ENCODE measurements at regions not wholly inside any gene's neighbourhood (a gene's known extent, or its start where the extent isn't known, plus 50 kb on each side); places are given as distances from the start of the nearest gene placed in this dataset.

DNA sequence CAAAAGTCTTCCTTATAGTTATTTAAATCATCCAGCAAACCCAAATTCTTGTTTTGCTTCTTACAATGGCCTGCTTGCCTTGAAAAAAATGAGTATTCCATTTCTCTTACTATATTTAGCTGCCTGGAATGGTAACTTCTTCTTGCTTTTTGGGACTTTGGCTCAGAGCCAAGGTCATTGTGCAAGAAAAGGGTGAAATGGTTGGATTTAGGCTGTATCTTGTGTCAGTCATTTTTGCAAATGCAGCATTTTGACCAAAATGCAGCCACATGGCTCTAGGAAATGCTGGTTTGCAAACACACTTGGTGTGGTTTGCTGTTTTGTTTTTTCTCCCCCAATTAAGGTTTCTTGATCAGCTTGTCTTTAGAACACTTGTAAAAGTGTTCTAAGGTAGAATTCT is 133.3 kb upstream of the ELL2 start:
- intact Hi-C loops (cut with DNase I): loop anchor here in 1 of 2 donors (1.0 kb wide), 1 partner anchor 23 kb away; no protein-coding TSS in a partner anchor
- no peak for DNase-seq (ENCODE audit: low spot score)

DNA sequence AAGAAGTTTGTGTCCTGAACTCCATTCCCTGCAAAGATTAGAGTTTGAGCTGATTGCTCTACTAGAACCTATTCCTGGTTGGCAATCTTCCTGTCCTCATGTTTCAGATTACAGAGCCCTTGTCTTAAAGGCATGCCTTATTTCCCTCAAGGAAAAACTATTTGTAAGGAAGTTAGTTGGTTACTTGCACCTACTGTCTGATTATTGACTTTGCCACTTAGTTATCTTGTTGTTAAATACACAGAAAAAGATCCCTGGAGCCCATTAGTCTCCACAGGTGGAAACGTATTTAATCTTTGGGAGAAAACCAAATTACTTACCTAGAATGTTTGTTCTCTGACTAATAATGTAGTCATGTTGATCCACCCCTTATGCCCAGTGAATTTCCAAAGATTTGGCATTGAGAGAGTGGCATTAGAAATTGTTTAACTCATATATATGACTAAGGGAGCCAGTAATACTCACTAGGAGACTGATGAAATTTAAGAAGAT is 132.3 kb upstream of the ELL2 start:
- intact Hi-C loops (cut with DNase I): no loop called here
- no peak for DNase-seq (ENCODE audit: low spot score)

DNA sequence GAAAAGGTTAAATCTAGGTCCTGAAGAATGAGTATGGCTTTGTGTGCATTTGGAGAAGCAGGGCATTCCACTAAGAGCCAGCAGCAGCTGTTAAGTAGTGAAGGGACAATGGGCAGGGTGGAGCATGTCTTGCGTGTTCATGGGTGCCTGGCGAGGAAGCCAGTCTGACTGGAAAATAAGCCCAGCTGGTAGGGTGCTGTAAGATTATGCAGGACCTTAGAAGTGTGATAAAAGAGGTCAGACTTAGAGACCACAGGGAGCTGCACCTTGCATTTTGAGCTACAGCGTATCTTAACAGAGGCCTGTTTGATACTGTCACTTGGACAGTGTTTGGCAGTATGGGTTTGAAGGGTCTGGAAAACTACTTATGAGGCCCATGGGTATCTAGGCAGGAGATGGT is 131.7 kb upstream of the ELL2 start:
- intact Hi-C loops (cut with DNase I): no loop called here

DNA sequence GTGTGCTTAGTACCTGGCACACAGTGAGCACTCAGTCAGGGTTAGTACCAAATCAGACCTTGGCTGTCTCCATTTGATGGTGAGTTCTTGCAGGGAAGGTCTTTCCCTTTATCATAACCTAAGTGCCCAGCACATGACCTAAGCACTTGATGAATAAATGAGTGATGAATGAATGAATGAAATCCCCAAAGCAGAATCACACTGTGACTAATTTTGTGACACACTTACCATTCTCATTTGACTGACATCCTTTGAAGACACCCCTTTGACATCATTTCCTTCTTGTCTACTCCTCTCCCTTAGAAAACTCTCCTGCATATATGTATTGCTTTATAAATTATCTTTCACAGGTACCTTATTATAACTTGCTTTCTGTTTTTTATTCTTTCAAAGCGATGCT is 130.2 kb upstream of the ELL2 start:
- intact Hi-C loops (cut with DNase I): no loop called here
- no peak for DNase-seq (ENCODE audit: low spot score)

More for the DNA sequence above, 131.7 kb upstream of the ELL2 start:
- no peak for DNase-seq (ENCODE audit: low spot score)

DNA sequence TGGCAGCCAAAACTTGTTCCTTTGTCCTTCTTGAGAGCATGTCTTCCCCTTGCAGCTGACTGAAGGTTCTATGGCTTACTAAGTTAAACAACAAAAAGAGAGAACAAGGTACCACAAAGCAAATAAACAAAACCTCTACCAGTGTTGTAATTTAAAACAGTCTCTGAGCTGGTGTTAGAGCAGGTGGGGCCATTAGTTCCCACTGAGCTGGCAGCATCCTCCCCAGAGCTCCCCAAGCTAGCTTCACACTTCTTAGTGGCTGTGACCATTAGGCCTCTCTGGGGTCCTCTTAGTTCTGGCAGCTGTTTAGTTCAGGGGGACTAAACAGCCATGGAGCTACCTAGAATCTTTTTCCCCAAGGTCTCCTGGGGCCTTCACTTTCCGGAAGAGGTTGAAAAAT is 128.6 kb upstream of the ELL2 start:
- intact Hi-C loops (cut with DNase I): no loop called here
- DNase-seq (ENCODE audit: low spot score): no peak

DNA sequence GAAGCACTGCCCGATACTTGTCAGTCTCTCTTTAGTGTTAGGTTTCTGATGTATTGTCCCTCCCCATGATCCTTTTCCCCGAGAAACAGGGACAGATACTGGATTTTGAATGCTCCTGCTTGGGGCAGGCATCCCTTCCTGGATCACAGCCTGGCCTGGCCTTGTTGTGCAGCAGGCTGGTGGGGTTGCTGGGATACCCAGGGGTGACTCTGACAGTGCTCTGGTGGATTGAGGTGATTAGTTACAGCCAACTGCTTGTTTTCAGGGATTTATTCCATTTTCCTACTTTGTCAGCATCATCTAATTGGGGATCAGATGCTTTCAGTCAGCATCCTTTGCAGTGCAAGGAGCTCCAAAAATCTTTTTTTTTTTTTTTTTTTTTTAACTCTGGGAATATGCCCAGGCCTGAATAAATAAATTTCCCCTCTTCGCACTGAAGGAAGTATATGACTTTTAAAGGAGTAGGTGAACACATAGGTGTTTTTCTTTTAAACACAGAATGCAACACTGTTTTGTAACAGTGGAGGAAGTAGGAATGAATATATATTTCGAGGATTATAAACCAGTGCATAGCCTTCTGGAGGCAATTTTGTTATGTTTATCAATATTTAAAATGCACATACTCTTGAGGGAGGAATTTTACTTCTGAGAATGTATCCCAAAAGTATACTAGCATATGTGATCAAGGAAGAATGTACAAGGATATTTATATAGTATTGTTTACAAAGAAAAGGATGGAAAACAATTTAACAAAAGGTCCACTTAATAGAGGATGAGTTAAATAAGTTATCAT is 127.3 kb upstream of the ELL2 start:
- no peak for DNase-seq (ENCODE audit: low spot score)
- intact Hi-C loops (cut with DNase I): no loop called here

DNA sequence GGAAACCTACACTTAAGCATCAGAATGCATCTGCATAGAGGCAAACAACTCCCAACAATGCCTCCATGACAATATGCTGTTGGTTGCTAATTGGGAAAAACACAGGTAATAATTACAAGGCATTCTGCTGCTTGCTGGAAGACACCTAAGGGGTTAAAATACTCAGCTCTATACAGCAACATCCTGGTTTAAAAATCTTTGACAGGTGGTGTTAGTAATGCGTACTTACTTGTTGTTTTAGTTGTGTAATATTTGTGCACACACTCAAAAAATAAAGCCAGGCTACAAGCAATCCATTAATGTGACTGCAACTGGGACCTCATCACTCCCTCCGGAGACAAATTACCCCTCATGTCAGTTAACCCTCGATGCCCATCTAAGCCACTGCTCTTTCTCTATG is 126.3 kb upstream of the ELL2 start:
- no peak for DNase-seq (ENCODE audit: low spot score)

DNA sequence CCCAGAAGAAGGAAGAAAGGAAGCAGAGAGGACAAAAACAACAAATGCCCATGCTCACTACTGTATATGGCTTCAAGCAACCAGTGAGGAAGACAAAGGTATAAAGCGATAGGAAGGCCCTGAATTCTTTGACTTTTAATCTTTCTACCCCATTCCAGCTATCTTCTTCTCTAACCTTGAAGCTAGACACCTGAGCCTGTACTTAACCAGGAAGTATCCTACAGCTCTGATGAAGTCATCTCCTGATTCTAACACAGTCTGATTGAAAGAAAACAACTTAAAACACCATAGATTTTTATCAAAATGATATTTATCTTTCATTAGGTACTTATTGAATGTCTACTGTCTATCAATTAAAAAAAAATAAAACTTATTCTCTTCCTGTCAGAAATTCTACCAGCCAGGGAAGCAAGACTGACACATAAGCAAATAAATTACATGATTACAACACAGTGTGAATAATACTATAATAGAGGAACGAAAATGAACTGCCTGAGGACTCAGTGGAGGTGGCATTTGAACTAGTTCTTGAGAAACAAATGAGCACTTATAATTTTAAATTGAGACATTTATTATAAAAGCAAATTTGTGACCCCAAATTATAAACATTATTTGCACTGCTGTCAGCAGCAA is 123.3 kb upstream of the ELL2 start:
- intact Hi-C loops (cut with DNase I): no loop called here
- no peak for DNase-seq (ENCODE audit: low spot score)

More for the DNA sequence above, 126.3 kb upstream of the ELL2 start:
- intact Hi-C loops (cut with DNase I): no loop called here

DNA sequence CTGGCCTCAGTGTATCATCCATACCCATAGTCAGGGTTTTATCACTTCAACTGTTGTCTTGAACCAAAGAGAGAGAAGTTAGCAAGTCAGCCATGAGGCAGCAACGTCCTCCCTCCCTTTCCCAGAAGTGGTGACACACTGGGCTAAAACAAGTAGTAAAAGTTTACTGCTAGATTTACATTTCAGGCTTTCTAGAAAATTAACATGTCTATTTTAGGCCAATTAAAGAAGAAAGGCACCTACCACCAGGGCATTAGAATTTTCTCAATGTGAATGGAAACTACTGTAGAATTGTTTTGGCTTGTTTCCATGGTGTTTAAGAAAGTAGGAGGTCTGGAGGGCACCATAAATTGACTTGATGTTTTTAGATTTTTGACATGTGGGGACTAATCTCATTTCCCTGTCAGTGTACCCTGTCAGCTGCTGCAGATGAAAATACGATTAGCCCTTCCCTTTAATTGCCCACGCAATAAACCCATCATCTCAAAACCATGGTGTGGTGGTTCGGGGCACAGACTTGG is 121.8 kb upstream of the ELL2 start:
- intact Hi-C loops (cut with DNase I): no loop called here
- no peak for DNase-seq (ENCODE audit: low spot score)

DNA sequence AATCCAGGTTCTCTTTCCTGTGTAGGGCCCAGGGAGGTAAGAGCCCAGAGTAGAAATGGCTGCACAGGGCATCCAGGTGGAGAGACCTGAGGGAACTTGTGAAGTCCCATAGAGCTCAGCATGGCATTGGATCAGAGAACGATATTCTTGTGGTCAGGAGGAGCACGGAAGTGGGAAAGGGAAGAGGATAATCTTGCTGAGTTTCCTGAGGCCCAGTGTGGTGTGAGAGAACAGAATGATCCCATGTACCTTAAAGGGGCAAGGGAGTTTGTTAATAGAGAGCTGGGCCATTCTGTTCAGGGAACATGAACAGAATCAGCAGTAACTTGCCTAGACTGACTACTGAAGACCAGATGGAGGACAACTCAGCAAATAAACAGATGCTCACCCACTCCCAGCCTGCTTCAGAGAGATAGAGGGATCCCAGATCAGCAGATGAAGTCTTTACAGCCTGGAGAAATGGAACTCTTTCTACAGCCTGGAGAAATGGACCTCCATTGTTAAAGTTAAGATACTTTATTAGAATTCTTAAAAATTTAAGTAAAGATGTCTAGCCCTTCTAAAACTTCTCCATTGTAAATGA is 119.7 kb upstream of the ELL2 start:
- intact Hi-C loops (cut with DNase I): no loop called here

DNA sequence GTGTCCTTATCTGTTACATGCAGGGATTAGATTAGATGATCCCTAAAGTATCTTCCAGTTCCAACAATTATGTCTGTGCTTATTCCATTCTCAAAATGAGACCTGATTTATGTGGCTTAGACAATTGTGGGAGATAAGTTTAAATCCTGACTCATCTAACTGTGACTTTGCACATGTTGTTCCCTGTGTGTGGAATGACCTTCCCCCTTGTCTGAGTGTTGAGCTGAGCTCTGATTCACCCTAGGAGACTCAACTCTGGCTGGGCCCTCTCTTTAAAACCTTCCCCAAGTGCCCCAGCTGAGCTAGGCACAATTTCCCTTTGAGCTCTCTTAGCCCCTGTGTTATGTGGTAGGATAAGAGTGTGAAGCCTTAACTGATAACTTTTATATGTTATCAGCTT is 118.9 kb upstream of the ELL2 start:
- DNase-seq (ENCODE audit: low spot score): no peak
- intact Hi-C loops (cut with DNase I): no loop called here

More for the DNA sequence above, 119.7 kb upstream of the ELL2 start:
- DNase-seq (ENCODE audit: low spot score): no peak

DNA sequence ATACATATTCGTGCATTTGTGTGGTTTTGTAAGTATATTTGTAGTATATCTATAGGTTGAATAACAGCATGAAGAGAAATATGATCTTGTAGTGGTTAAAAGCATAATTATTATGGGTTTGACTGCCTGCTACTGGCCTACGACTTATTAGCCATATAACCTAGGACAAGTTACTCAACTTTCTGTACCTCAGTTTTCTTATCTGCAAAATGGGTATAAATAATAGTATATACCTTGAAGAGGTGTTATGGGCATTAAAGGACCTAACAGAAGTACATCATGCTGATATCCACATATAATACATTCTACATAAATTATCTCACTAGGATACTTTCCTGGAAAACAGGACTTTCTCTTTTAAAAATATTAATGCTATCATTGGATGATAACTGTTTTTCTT is 118.3 kb upstream of the ELL2 start:
- intact Hi-C loops (cut with DNase I): no loop called here
- DNase-seq (ENCODE audit: low spot score): no peak

DNA sequence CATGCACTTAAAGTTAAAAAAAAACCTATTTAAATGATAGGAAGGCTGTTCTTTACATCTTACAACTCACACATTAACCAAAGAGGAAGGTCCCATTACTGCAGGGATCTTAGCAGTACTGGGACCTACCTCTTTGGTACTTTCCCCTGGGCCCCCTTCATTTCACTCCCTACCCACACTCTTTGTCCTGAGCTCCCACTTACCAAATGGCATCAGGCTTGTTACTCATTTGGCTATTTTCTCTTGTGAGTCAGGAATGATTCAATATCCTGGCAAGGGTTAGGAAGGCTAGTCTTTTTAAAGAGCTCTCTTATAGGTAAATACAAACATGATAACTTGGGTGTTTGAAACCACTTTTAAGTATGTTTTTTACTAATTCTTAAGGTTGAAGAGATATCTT is 117.4 kb upstream of the ELL2 start:
- intact Hi-C loops (cut with DNase I): no loop called here
- DNase-seq (ENCODE audit: low spot score): no peak

DNA sequence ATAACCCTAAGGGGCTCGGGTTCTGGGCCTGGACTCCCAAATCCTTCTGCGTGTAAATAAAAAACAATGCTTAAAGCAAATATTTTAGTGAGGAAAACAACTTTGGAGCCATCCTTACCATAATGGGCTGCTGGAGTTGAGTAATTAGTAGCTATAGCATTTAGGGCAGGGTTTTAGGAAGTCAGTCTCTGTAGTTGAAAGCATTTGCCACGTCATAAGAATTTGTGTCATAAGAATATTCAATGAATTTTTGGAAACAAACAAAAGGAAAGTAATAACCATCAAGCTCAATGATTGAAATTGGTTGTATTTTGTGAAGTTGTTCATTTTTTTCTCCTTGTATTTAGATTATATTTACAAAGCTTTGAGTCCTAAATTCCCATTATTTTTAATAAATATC is 114.8 kb upstream of the ELL2 start:
- intact Hi-C loops (cut with DNase I): no loop called here
- no peak for DNase-seq (ENCODE audit: low spot score)

DNA sequence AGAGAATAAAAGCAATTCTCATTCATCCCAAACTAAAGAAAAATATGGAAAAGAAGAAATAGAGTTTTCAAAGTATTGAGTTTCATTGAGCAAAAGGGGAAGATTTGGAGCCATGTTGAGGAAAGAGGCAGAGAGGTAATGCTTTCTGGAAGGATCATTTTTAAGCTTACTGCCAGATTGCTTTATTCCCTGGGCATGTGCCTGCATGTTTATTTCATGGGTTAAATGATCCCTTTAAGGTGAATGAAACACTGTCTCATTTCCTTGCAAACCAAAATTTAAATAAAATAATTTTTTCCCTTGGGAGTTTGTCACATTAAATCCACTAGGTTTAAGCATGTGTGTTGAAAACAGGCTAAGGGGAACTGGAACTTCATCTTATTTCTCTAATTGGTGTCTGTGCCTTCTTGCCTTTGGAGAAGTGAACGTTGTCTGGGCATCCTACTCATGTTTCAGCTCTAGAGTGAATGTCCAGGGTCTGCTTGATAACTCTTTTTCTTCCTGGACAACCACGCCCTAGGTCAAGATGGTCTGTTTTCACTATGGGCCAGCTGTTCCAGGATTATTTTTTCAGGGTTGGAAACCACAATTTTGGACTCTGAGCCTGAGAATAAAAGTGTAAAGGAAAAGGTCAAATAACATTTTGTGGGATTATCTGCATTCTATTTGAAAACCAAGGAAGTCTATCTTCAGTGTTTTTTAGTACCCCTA is 114.1 kb upstream of the ELL2 start:
- intact Hi-C loops (cut with DNase I): no loop called here
- no peak for DNase-seq (ENCODE audit: low spot score)

DNA sequence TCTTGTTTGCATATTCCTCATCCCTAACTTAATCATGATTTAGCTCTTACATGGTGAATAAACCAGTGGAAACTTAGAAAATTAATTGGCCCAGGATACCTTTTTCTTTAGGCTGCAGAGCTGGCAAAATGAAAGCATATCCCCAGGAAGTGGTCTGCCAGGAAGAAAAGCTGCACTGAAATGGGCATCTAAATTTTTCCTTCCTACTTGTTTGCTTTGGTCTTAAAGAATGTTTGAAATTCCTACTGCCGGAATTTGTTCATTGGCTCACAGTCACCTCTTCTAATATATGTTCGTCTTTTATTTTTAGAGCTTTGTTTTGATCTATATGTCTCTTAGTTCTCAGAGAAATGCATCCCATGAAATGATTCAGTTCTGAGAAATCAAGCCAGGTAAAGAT is 113.2 kb upstream of the ELL2 start:
- no peak for DNase-seq (ENCODE audit: low spot score)
- intact Hi-C loops (cut with DNase I): no loop called here

DNA sequence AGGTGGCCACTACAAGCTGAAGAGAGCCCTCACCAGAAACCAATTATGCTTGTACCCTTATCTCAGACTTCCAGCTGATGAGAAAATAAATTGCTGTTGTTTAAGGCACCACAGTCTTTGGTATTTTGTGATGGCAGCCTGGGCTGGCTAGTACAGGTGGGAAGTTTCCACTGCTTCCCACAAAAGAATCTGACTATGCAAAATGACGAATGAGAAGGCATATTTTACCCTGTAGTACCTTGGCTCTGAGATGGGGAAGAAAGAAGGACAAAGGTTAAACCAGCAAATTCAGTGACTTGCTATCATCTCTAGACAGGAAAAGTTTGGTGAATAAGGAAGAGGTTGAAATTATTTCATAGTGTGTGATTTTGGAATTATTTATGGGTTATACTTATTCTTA is 112.8 kb upstream of the ELL2 start:
- intact Hi-C loops (cut with DNase I): no loop called here
- DNase-seq (ENCODE audit: low spot score): no peak

DNA sequence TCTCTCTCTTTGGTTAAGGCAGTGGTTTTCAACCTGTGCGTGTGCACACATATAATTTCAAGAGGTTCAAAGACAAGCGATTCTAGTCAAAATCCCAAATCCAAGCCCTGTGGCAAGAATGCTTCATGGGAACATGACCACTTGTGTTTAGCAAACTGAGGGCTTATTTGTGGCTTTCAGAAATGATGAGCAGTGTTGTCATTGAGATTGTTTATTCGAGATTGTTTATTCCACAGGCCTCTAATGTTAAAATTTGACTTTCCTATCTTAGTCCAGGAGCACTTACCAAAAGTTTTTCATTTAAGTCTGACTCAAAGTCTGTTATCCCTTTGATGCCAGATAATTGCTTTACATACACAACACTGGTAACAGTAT is 111.1 kb upstream of the ELL2 start:
- no peak for DNase-seq (ENCODE audit: low spot score)
- intact Hi-C loops (cut with DNase I): loop anchor here in 1 of 2 donors (1.0 kb wide), 1 partner anchor 23 kb away; no protein-coding TSS in a partner anchor

DNA sequence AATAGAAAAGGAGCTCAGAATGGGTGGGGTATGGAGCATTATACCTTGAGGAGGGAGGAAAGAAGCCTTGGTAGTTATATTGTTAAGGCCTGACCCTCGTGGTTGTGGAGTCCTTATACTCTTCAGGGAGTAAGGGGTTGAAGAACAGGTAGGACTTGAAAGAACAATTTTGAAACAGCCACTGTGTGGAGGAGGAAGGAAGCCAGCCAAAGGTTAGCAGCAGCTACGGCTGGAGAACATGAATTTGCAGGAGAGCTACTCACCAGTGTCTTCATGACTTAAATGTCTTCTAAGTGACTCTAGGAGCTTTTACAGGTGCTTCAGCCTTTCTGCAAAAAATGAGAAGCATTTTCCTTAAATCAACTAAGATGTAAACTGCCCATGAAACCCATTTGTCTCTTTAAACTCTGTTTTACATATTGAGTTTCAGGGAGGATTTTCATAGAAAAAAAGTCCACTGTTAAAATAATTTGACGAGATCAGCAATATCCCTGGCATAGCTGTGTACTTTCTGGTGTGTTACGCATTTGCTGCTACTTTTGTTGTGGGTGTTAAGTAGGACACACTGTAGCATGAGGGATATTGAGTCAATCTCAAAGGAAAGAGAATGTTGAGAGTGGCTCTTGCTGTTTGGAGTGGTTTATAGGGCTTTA is 110.6 kb upstream of the ELL2 start:
- intact Hi-C loops (cut with DNase I): loop anchor here in 1 of 2 donors (1.0 kb wide), 1 partner anchor 23 kb away; no protein-coding TSS in a partner anchor
- no peak for DNase-seq (ENCODE audit: low spot score)
